C4-2B (cell line): ENCODE measurements at regions not wholly inside any gene's neighbourhood (a gene's known extent, or its start where the extent isn't known, plus 50 kb on each side); places are given as distances from the start of the nearest gene placed in this dataset.

Source experiments
- H3K27ac ChIP-seq: fragments of 450-650 bp; 2 replicates; pipeline ENCODE4 v1.5.1; 2017
- CTCF ChIP-seq: fragments of 450-650 bp; conservative IDR thresholded peaks from 2 replicates; pipeline ENCODE4 v1.5.1; 2017; ENCODE audit warnings: mild to moderate bottlenecking
- ZFX ChIP-seq: fragments of 450-650 bp; IDR thresholded peaks from 2 replicates; pipeline ENCODE4 v1.6.1; 2017

- H3K27ac ChIP-seq = no peak overlapping the region
- TF ChIP-seq ZFX = no peak
- no peak for TF ChIP-seq CTCF
Observed at GRCh38 chr5:14965815-14966214, 94.2 kb upstream of the ANKH start.

DNA sequence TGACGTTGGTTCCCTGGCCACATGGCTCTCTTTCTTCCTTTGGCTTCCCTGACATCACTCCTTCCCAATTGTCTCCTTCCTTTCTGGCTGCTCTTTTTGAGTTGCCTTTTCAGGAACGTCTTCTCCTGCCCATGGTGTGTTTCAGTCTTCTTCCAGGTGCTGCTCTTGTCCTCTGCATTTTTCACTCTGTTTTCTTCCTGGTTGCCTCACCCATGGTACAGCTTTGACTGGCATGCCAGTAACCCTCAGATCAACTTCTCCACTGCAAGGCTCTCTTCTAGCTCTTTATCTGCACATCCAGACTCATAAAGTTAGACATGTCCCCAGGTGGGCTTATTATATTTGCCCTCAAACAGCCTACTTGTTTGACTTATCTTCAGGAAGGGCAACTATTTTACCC, 91.0 kb upstream of the ANKH start:
- H3K27ac ChIP-seq = no peak overlapping the region

GRCh38 chr5:14960120-14960462, 88.5 kb upstream of the ANKH start:
- TF ChIP-seq ZFX = no peak
- TF ChIP-seq CTCF = no peak
- H3K27ac ChIP-seq = no peak overlapping the region; the same call in 1 of the 2 replicates

More for the DNA sequence above, 91.0 kb upstream of the ANKH start:
- no peak for TF ChIP-seq ZFX
- no peak for TF ChIP-seq CTCF

DNA sequence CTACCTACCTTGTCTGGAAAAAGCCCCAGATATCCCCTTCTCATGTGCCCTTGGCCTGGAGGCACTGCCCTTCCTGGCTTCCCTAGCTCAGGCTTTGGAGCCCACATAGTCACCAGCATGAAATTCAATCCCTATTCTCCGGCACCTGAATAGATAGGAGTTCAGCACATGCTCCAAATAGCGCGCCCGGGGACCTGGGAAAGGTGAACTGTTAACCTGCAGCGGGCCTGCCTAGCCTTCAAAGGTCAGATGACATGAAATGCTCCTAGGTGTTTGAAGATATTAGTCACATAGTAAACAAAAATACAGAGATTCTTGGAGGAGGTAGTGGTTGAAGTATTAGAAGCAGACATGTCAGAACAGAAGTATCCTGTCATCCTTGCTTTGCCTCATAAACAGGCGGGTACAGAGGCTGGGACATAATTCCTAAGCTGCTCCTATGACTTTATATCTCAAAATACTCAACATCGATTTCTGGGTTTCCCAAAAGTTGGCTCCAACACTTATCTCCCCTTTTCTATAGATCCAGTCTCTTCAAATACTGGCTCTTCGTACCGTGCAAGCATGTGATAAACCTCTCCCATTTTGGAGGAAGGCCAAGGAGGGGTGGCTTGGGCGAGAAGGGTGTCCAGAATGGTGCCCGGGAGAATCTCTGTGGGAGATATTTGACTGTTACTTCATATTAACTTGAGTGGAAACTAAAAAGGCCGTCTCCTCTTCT, 88.0 kb upstream of the ANKH start:
- TF ChIP-seq CTCF = no peak
- TF ChIP-seq ZFX = no peak
- H3K27ac ChIP-seq = peak overlapping the region; percentile 1; the same call in 1 of the 2 replicates

DNA sequence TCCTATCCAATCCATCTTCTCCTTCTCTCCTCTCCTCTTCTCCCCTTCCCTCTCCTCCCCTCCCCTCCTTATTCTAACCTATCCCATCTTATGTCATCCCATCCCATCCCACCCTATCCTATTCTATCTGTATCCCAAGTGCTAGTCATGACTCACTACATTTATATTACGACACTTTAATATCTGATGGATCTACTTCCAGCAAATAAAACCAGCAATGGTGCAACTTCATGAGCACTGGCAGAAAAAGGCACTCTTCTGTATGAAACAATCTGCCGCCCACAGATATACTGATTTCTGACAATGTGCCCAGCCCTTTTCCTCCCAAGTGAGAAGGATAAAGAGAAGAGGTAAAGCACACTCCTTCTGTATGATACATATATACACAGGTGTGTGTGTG, 86.6 kb upstream of the ANKH start:
- TF ChIP-seq ZFX = no peak
- TF ChIP-seq CTCF = no peak
- H3K27ac ChIP-seq = no peak overlapping the region

DNA sequence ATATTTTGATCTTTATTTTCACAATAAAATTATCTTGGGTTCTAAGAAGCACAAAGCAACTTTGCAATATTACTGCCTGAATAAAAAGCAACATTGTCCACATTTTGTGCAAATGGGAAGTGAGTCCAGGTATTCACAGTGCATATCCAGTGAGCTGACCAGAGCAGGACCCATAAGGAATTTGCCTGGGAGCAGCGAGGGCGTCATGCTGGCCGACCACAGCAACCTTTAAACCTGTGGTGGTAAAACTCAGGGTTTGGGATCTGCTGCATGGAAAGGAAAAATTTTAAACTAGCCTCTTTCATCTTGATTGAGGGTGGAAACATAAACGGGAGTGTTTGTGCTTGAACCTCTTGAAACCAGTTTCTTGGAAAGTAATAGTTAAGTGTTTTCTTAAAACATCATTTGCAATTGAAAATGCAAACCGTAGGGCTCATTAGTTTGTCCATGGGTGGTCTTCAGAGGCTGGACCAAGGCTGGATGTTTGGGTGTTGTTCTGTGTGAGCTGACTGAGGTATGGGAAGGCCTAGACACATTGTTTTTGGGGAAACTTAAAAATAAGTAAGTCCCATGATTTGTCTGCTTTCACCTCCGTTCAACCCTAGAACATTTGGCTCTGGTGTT, 85.0 kb upstream of the ANKH start:
- TF ChIP-seq CTCF (no peak), ZFX (no peak)
- H3K27ac ChIP-seq = no peak overlapping the region

GRCh38 chr5:14954616-14955343, 83.2 kb upstream of the ANKH start:
- no peak for TF ChIP-seq ZFX
- TF ChIP-seq CTCF = no peak

More at GRCh38 chr5:14954616-14955343, 83.2 kb upstream of the ANKH start:
- no peak overlapping the region for H3K27ac ChIP-seq
